Keratinocyte (primary cell): ENCODE measurements at regions not wholly inside any gene's neighbourhood (a gene's known extent, or its start where the extent isn't known, plus 50 kb on each side); places are given as distances from the start of the nearest gene placed in this dataset.
A peak's percentile ranks its signal among the peaks of the same experiment; 100 is the strongest.

ENCODE experiments used
- DNase-seq: peaks from one replicate; pipeline ENCODE4 v3.0.0-alpha.2; 2011; ENCODE audit warnings: low read depth, missing footprints, low spot score
- FAIRE-seq: peaks from 2 replicates; lab custom pipeline; 2011; peaks lifted over from hg19 to GRCh38; lab: Jason Lieb, UNC
- H2AFZ ChIP-seq: 2 replicates; pipeline ENCODE4 v1.6.0; 2012; ENCODE audit warnings: low read length, control low read depth, inconsistent platforms; ENCODE audit not compliant: control insufficient read depth
- H3K27ac ChIP-seq: 2 replicates; pipeline ENCODE4 v1.5.1; 2011; ENCODE audit warnings: low read length; ENCODE audit not compliant: control insufficient read depth, insufficient read depth
- H3K27me3 ChIP-seq: 3 replicates; pipeline ENCODE4 v1.6.0; 2011; ENCODE audit warnings: low read length; ENCODE audit not compliant: control insufficient read depth, insufficient read depth; ENCODE audit errors: extremely low read depth
- H3K36me3 ChIP-seq, 2 experiments: 2 replicates in 1 of 2; 3 replicates in 1 of 2; pipeline ENCODE4 v1.5.1; 2011; ENCODE audit warnings: low read length in 2 of 2, mild to moderate bottlenecking in 1 of 2; ENCODE audit not compliant: control insufficient read depth in 2 of 2, insufficient read depth in 2 of 2; ENCODE audit errors: extremely low read depth in 1 of 2
- H3K4me1 ChIP-seq: 3 replicates; pipeline ENCODE4 v1.5.1; 2011; ENCODE audit warnings: low read length; ENCODE audit not compliant: control insufficient read depth, insufficient read depth; ENCODE audit errors: extremely low read depth
- H3K4me2 ChIP-seq: 3 replicates; pipeline ENCODE4 v1.6.0; 2011; ENCODE audit warnings: low read depth, low read length; ENCODE audit not compliant: control insufficient read depth, insufficient read depth; ENCODE audit errors: extremely low read depth
- H3K4me3 ChIP-seq, 3 experiments: fragments of 200-600 bp in 1 of 3; sonication (generic) in 1 of 3; 2 replicates in 2 of 3; 3 replicates in 1 of 3; pipeline ENCODE4 v1.5.1; 2011 to 2016; ENCODE audit warnings: low read length in 3 of 3, mild to moderate bottlenecking in 3 of 3, control low read depth in 2 of 3, inconsistent platforms in 1 of 3, low read depth in 1 of 3, mixed read lengths in 1 of 3, mixed run types in 1 of 3, moderate library complexity in 1 of 3; ENCODE audit not compliant: control insufficient read depth in 2 of 3, insufficient read depth in 2 of 3; ENCODE audit errors: extremely low read depth in 1 of 3
- H3K79me2 ChIP-seq: 2 replicates; pipeline ENCODE4 v1.6.0; 2012; ENCODE audit warnings: low read length; ENCODE audit not compliant: control insufficient read depth, insufficient read depth
- H3K9ac ChIP-seq: 3 replicates; pipeline ENCODE4 v1.6.0; 2011; ENCODE audit warnings: low read length; ENCODE audit not compliant: control insufficient read depth, insufficient read depth; ENCODE audit errors: extremely low read depth
- H3K9me1 ChIP-seq: 3 replicates; pipeline ENCODE4 v1.6.0; 2011; ENCODE audit warnings: low read length; ENCODE audit not compliant: control insufficient read depth, insufficient read depth; ENCODE audit errors: extremely low read depth
- H3K9me3 ChIP-seq: 2 replicates; pipeline ENCODE4 v1.5.1; 2012; ENCODE audit warnings: low read depth, low read length; ENCODE audit not compliant: control insufficient read depth
- H4K20me1 ChIP-seq: 3 replicates; pipeline ENCODE4 v1.6.0; 2011; ENCODE audit warnings: low read length; ENCODE audit not compliant: control insufficient read depth, insufficient read depth; ENCODE audit errors: extremely low read depth
- EZH2 ChIP-seq: IDR thresholded peaks from one replicate; pipeline ENCODE4 v1.6.1; 2012; ENCODE audit warnings: inconsistent platforms, mild to moderate bottlenecking, low read length, moderate library complexity
- dilution Hi-C: fragments of 300-500 bp; cut with MboI; formaldehyde crosslinking; loops from one replicate; pipeline ENCODE4 v1.7.0; 2020; ENCODE audit warnings: low sequenced_read_pairs; ENCODE audit not compliant: extremely low pct_ligation_motif_present
- TF ChIP-seq, protein P1 (sequence below), 3 experiments: IDR thresholded peaks in 1 of 3; conservative IDR thresholded peaks in 1 of 3; optimal IDR thresholded peaks in 1 of 3; 2 replicates in 2 of 3; 3 replicates in 1 of 3; pipeline versions ENCODE3 to v1.5.1; 2011; ENCODE audit warnings: low read length in 3 of 3, mild to moderate bottlenecking in 3 of 3, moderate library complexity in 2 of 3, control low read depth in 1 of 3, inconsistent platforms in 1 of 3; ENCODE audit not compliant: insufficient read depth in 2 of 3; ENCODE audit errors: extremely low read depth in 1 of 3

GRCh38 chr2:168343586-168343985, 96.2 kb upstream of the STK39 start:
- Histone ChIP-seq H3K27ac (no peak overlapping the region), H2AFZ (peak overlapping the region; percentile 86), H3K4me2 (peak overlapping the region; percentile 61), H3K9me3 (no peaks in the 10 kb centered on the region), H3K9ac (no peak overlapping the region), H3K79me2 (no peaks in the 10 kb centered on the region), H3K4me1 (peaks cover 10% of the 10 kb centered on the region), H3K36me3 (no peaks in the 10 kb centered on the region), H4K20me1 (no peaks in the 10 kb centered on the region), H3K4me3 (no peak overlapping the region), H3K27me3 (no peaks in the 10 kb centered on the region), H3K9me1 (no peaks in the 10 kb centered on the region)
- dilution Hi-C loops: no loop called here
- DNase-seq: no peak
- peak; percentile 55 for FAIRE-seq
- TF ChIP-seq, protein P1, sequence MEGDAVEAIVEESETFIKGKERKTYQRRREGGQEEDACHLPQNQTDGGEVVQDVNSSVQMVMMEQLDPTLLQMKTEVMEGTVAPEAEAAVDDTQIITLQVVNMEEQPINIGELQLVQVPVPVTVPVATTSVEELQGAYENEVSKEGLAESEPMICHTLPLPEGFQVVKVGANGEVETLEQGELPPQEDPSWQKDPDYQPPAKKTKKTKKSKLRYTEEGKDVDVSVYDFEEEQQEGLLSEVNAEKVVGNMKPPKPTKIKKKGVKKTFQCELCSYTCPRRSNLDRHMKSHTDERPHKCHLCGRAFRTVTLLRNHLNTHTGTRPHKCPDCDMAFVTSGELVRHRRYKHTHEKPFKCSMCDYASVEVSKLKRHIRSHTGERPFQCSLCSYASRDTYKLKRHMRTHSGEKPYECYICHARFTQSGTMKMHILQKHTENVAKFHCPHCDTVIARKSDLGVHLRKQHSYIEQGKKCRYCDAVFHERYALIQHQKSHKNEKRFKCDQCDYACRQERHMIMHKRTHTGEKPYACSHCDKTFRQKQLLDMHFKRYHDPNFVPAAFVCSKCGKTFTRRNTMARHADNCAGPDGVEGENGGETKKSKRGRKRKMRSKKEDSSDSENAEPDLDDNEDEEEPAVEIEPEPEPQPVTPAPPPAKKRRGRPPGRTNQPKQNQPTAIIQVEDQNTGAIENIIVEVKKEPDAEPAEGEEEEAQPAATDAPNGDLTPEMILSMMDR (optimal IDR thresholded peaks at IDR 0.05 in 1 of 3, IDR thresholded peaks at IDR 0.05 in 1 of 3, conservative IDR thresholded peaks at IDR 0.05 in 1 of 3; ENCODE audit: extremely low read depth in 1 of 3, insufficient read depth in 2 of 3, low read length in 3 of 3): no peak
- TF ChIP-seq EZH2: no peak

GRCh38 chr2:168344706-168345105, 97.3 kb upstream of the STK39 start:
- no peaks in the 10 kb centered on the region for H3K36me3 ChIP-seq
- H3K9me1 ChIP-seq: no peaks in the 10 kb centered on the region
- no peak for DNase-seq
- no peaks in the 10 kb centered on the region for H3K27me3 ChIP-seq
- H3K4me1 ChIP-seq: peaks cover 10% of the 10 kb centered on the region
- no peaks in the 10 kb centered on the region for H3K79me2 ChIP-seq
- no peak overlapping the region for H3K9ac ChIP-seq
- no peak overlapping the region for H3K4me2 ChIP-seq
- no peak for FAIRE-seq
- no peak overlapping the region for H3K27ac ChIP-seq
- no peak overlapping the region for H3K4me3 ChIP-seq
- H4K20me1 ChIP-seq: no peaks in the 10 kb centered on the region
- dilution Hi-C loops: no loop called here
- no peak for TF ChIP-seq EZH2
- TF ChIP-seq, protein P1 (optimal IDR thresholded peaks at IDR 0.05 in 1 of 3, IDR thresholded peaks at IDR 0.05 in 1 of 3, conservative IDR thresholded peaks at IDR 0.05 in 1 of 3; ENCODE audit: extremely low read depth in 1 of 3, insufficient read depth in 2 of 3, low read length in 3 of 3): no peak
- H2AFZ ChIP-seq: no peak overlapping the region
- H3K9me3 ChIP-seq: no peaks in the 10 kb centered on the region
